Activated CD4-positive, alpha-beta T cell treated with anti-CD3 and anti-CD28 coated beads for 36 hours (primary cell): ENCODE measurements at regions not wholly inside any gene's neighbourhood (a gene's known extent, or its start where the extent isn't known, plus 50 kb on each side); places are given as distances from the start of the nearest gene placed in this dataset.

ENCODE experiments used
- ATAC-seq: fragments of 200-7000 bp; cut with Tn5 transposase; one replicate; pipeline ENCODE4 v1.10.0; 2021; ENCODE audit warnings: mild to moderate bottlenecking, moderate library complexity
- CTCF ChIA-PET: fragments of 350-600 bp; sonication (Branson Sonifier 250); formaldehyde crosslinking; loops from one replicate; lab custom pipeline; 2021; ENCODE audit warnings: antibody characterized with exemption; lab: Charles Lee
- POLR2A ChIA-PET: fragments of 350-600 bp; sonication (Branson Sonifier 250); formaldehyde crosslinking; loops from one replicate; lab custom pipeline; 2021; ENCODE audit warnings: antibody characterized with exemption, inconsistent platforms; lab: Charles Lee
- DNase-seq: peaks from one replicate; pipeline ENCODE4 v3.0.0-alpha.2; 2020
- H3K27ac Mint-ChIP-seq: one replicate; pipeline ENCODE4 v1.8.0; 2021; ENCODE audit warnings: mixed read lengths
- H3K27me3 Mint-ChIP-seq: one replicate; pipeline ENCODE4 v1.8.0; 2021; ENCODE audit warnings: mixed read lengths
- H3K36me3 Mint-ChIP-seq: one replicate; pipeline ENCODE4 v1.8.0; 2021; ENCODE audit warnings: low read depth, mixed read lengths
- H3K4me1 Mint-ChIP-seq: one replicate; pipeline ENCODE4 v1.8.0; 2021; ENCODE audit warnings: mixed read lengths
- H3K4me3 Mint-ChIP-seq: one replicate; pipeline ENCODE4 v1.8.0; 2021; ENCODE audit warnings: mild to moderate bottlenecking, moderate library complexity, mixed read lengths
- H3K9me3 Mint-ChIP-seq: one replicate; pipeline ENCODE4 v1.8.0; 2021; ENCODE audit warnings: low read depth, mixed read lengths
- intact Hi-C, 2 experiments: fragments of 100-400 bp; cut with DNase I in 1 of 2; cut with micrococcal nuclease in 1 of 2; formaldehyde crosslinking; loops; one replicate each; pipeline versions ENCODE4 v1.14.2 to v1.15.1; 2022 to 2024; cut with DNase I, micrococcal nuclease

- ChIA-PET POLR2A (no interaction called here), CTCF (interaction anchor here (0.6 kb wide), 1 partner anchor 18 kb away, joined by 3 read pairs; no protein-coding TSS in a partner anchor)
- no peaks in the 10 kb centered on the region for H3K27me3 Mint-ChIP-seq
- no peaks in the 10 kb centered on the region for H3K36me3 Mint-ChIP-seq
- DNase-seq (no peak), ATAC-seq (no peak)
- no peak overlapping the region for H3K27ac Mint-ChIP-seq
- intact Hi-C loops: loop anchor here in 1 of 2 experiments (10.0 kb wide), 1 partner anchor 197 kb away; no protein-coding TSS in a partner anchor
- H3K4me3 Mint-ChIP-seq: no peak overlapping the region
- no peaks in the 10 kb centered on the region for H3K9me3 Mint-ChIP-seq
- H3K4me1 Mint-ChIP-seq: no peaks in the 10 kb centered on the region
Measured at GRCh38 chr20:11447371-11448100, 470.2 kb upstream of the BTBD3 start.

DNA sequence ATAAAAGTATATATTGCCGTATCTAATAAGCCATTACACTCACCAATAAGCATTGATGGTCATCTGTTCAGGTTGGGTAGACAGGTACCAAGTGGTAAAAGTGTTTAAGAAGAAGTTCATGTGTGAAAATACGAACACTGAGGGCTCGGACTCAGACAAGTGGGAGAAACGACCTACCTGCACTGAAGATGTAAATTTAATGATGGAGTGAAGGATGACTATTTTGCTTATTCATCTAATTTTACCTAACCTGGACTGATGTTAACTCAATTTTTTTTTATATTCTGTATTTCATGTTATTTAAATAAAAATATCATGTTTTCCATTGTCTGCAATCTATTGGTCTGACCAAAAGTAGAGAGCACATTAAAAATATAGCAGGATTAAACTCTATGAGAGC is 469.1 kb upstream of the BTBD3 start:
- no peak overlapping the region for H3K27ac Mint-ChIP-seq
- intact Hi-C loops: loop anchor here in 1 of 2 experiments (10.0 kb wide), 1 partner anchor 196 kb away; no protein-coding TSS in a partner anchor
- H3K4me3 Mint-ChIP-seq: no peak overlapping the region
- DNase-seq (no peak), ATAC-seq (no peak)
- H3K4me1 Mint-ChIP-seq: no peaks in the 10 kb centered on the region
- H3K9me3 Mint-ChIP-seq: no peaks in the 10 kb centered on the region
- no peaks in the 10 kb centered on the region for H3K27me3 Mint-ChIP-seq
- POLR2A ChIA-PET: no interaction called here
- H3K36me3 Mint-ChIP-seq: no peaks in the 10 kb centered on the region
- CTCF ChIA-PET: no interaction called here

DNA sequence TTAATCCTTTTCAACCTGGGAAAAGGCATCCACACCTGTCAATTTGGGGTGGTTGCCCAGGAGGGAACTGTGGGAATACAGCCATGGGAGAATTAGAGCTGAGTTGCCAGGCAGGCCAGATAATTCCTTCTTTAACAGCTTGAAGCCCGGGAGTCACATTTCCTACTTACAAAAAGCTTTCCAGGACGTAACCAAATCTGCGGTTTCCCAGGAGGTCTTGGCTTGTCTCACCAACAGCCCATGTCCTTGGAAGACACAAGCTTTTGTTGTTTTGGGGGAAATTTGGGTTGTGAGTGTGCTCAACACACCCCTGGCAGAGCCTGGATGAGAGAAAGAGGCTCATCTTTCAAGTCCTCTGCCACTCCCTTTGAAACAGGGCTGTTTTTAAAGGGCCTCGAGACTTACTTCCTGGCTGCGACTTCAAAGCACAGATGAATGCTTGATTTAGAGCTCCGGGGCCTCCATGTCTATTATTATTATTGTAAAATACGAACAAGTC is 465.9 kb upstream of the BTBD3 start:
- Mint-ChIP-seq H3K4me3 (no peak overlapping the region), H3K4me1 (no peaks in the 10 kb centered on the region), H3K9me3 (peaks cover 3% of the 10 kb centered on the region), H3K27ac (no peak overlapping the region), H3K27me3 (no peaks in the 10 kb centered on the region), H3K36me3 (no peaks in the 10 kb centered on the region)
- no peak for DNase-seq
- ChIA-PET CTCF (no interaction called here), POLR2A (no interaction called here)
- no peak for ATAC-seq
- intact Hi-C loops: no loop called here

DNA sequence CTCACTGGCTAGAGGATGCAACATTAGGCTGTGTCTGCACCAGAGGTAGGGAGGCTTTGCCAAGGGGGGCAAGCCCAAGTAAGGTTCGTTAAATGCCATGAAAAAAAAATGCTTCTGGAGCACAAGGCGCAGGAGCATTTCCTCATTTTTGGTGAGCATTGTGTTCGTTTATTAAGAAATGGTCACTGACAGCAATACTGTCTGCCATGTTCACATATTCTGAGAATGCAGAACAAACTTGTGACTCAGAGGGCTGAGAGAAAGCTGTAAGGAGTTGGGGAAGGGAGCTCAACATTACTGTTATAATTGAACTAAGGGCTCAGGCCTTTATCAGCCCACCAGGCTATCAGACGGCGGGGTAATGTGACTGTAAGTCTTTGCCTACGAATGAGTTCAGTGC is 465.4 kb upstream of the BTBD3 start:
- POLR2A ChIA-PET: no interaction called here
- H3K27ac Mint-ChIP-seq: no peak overlapping the region
- no peaks in the 10 kb centered on the region for H3K4me1 Mint-ChIP-seq
- intact Hi-C loops: no loop called here
- CTCF ChIA-PET: no interaction called here
- DNase-seq: no peak
- ATAC-seq: no peak
- peaks cover 3% of the 10 kb centered on the region for H3K9me3 Mint-ChIP-seq
- no peak overlapping the region for H3K4me3 Mint-ChIP-seq
- no peaks in the 10 kb centered on the region for H3K36me3 Mint-ChIP-seq
- no peaks in the 10 kb centered on the region for H3K27me3 Mint-ChIP-seq

GRCh38 chr20:11453430-11453829 is 464.3 kb upstream of the BTBD3 start:
- intact Hi-C loops: no loop called here
- ChIA-PET POLR2A (no interaction called here), CTCF (no interaction called here)
- no peaks in the 10 kb centered on the region for H3K4me1 Mint-ChIP-seq
- DNase-seq (no peak), ATAC-seq (no peak)
- H3K9me3 Mint-ChIP-seq: peaks cover 3% of the 10 kb centered on the region
- no peak overlapping the region for H3K4me3 Mint-ChIP-seq
- H3K27me3 Mint-ChIP-seq: no peaks in the 10 kb centered on the region
- no peak overlapping the region for H3K27ac Mint-ChIP-seq
- no peaks in the 10 kb centered on the region for H3K36me3 Mint-ChIP-seq

GRCh38 chr20:11454966-11455799 is 462.5 kb upstream of the BTBD3 start:
- CTCF ChIA-PET: no interaction called here
- no peaks in the 10 kb centered on the region for H3K36me3 Mint-ChIP-seq
- ATAC-seq: no peak
- H3K27me3 Mint-ChIP-seq: no peaks in the 10 kb centered on the region
- peaks cover 3% of the 10 kb centered on the region for H3K9me3 Mint-ChIP-seq
- no peaks in the 10 kb centered on the region for H3K4me1 Mint-ChIP-seq
- DNase-seq: no peak
- H3K4me3 Mint-ChIP-seq: no peak overlapping the region
- H3K27ac Mint-ChIP-seq: no peak overlapping the region
- POLR2A ChIA-PET: no interaction called here
- intact Hi-C loops: no loop called here

DNA sequence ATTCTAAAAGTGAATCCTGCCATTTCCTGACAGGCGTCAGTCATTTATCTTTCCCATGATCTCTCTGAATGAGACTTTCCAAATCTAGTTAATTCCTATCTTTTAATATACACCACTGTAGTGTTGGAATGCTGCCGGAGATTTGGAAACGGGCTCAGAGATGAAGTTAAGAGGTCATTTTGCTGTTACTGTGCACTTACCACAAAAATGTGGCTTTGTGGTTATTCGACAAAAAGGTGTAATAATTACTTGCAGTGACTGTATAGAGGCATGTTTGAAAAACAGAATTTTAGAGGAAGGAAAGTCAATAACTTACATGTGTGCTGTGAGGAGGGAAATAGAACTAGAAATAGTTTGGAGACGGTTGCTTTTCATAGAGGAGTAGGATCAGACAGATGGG is 460.2 kb upstream of the BTBD3 start:
- no peaks in the 10 kb centered on the region for H3K4me1 Mint-ChIP-seq
- ChIA-PET CTCF (interaction anchor here (0.6 kb wide), 1 partner anchor 12 kb away, joined by 3 read pairs; no protein-coding TSS in a partner anchor), POLR2A (no interaction called here)
- no peaks in the 10 kb centered on the region for H3K27me3 Mint-ChIP-seq
- DNase-seq (no peak), ATAC-seq (no peak)
- H3K27ac Mint-ChIP-seq: no peak overlapping the region
- intact Hi-C loops: no loop called here
- peaks cover 6% of the 10 kb centered on the region for H3K9me3 Mint-ChIP-seq
- no peak overlapping the region for H3K4me3 Mint-ChIP-seq
- no peaks in the 10 kb centered on the region for H3K36me3 Mint-ChIP-seq

DNA sequence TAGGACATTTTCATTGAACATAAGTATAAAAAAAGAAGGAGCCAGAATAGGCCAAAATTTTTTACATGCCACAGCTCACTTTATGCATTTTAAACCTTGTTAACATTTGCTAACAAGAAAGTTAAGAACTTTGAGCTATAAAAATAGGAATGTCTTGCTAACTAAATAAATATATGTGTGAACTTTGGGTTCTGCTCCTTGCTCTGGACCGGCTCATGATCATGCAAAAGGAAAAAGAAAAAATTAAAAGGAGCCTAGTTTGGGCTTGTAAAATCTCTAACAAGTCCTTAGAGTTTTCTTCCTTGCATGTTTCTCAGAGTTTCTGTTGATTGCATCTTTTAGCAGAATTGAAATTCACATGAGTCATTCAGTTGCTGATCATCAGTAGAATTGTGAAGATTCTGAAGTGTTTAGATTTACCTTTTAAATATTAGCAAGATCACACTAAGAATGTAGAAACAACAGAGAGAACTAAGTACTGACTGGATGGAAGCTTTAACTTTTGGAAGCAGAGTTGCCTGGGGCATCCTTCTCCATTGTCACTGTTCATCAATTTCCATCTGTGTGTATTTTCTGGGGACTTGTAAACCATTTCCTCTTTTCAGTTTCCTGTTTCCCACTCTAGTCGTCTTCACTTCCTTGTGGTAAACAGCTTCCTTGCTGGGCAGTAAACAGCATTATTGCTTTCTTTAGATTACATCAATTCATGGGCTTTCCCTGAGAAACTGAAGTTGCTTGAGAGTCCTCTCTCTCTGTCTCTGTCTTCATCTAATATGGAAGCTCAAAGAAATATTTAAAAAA is 458.4 kb upstream of the BTBD3 start:
- intact Hi-C loops: no loop called here
- Mint-ChIP-seq H3K27ac (no peak overlapping the region), H3K4me1 (no peaks in the 10 kb centered on the region), H3K36me3 (no peaks in the 10 kb centered on the region), H3K4me3 (no peak overlapping the region), H3K9me3 (peaks cover 6% of the 10 kb centered on the region), H3K27me3 (no peaks in the 10 kb centered on the region)
- DNase-seq (no peak), ATAC-seq (no peak)
- ChIA-PET CTCF (no interaction called here), POLR2A (no interaction called here)

GRCh38 chr20:11467436-11467835 is 450.3 kb upstream of the BTBD3 start:
- H3K27ac Mint-ChIP-seq: no peak overlapping the region
- POLR2A ChIA-PET: no interaction called here
- H3K36me3 Mint-ChIP-seq: no peaks in the 10 kb centered on the region
- peaks cover 3% of the 10 kb centered on the region for H3K9me3 Mint-ChIP-seq
- H3K27me3 Mint-ChIP-seq: peaks cover 2% of the 10 kb centered on the region
- CTCF ChIA-PET: no interaction called here
- intact Hi-C loops: no loop called here
- ATAC-seq (no peak), DNase-seq (no peak)
- no peak overlapping the region for H3K4me3 Mint-ChIP-seq
- no peaks in the 10 kb centered on the region for H3K4me1 Mint-ChIP-seq

- H3K9me3 Mint-ChIP-seq: peaks cover 3% of the 10 kb centered on the region
- H3K4me3 Mint-ChIP-seq: no peak overlapping the region
- intact Hi-C loops: no loop called here
- ChIA-PET POLR2A (interaction anchor here (0.6 kb wide), 1 partner anchor 1719 kb away, joined by 4 read pairs; no protein-coding TSS in a partner anchor), CTCF (interaction anchor here (0.8 kb wide), 1 partner anchor 11 kb away, joined by 3 read pairs; no protein-coding TSS in a partner anchor)
- H3K27ac Mint-ChIP-seq: no peak overlapping the region
- H3K4me1 Mint-ChIP-seq: no peaks in the 10 kb centered on the region
- peaks cover 2% of the 10 kb centered on the region for H3K27me3 Mint-ChIP-seq
- no peaks in the 10 kb centered on the region for H3K36me3 Mint-ChIP-seq
- DNase-seq: no peak
- ATAC-seq: no peak
Measured at GRCh38 chr20:11468880-11469279, 448.8 kb upstream of the BTBD3 start.

- ChIA-PET POLR2A (interaction anchor here (0.6 kb wide), 1 partner anchor 1720 kb away, joined by 4 read pairs; no protein-coding TSS in a partner anchor), CTCF (interaction anchor here (0.8 kb wide), 1 partner anchor 12 kb away, joined by 3 read pairs; no protein-coding TSS in a partner anchor)
- ATAC-seq (no peak), DNase-seq (no peak)
- Mint-ChIP-seq H3K27me3 (peaks cover 2% of the 10 kb centered on the region), H3K4me3 (no peak overlapping the region), H3K27ac (no peak overlapping the region), H3K9me3 (peaks cover 3% of the 10 kb centered on the region), H3K4me1 (no peaks in the 10 kb centered on the region), H3K36me3 (no peaks in the 10 kb centered on the region)
- intact Hi-C loops: no loop called here
Measured at GRCh38 chr20:11469795-11470435, 447.8 kb upstream of the BTBD3 start.
